ENCODE measurements at regions not wholly inside any gene's neighbourhood (a gene's known extent, or its start where the extent isn't known, plus 50 kb on each side); places are given as distances from the start of the nearest gene placed in this dataset.

DNA sequence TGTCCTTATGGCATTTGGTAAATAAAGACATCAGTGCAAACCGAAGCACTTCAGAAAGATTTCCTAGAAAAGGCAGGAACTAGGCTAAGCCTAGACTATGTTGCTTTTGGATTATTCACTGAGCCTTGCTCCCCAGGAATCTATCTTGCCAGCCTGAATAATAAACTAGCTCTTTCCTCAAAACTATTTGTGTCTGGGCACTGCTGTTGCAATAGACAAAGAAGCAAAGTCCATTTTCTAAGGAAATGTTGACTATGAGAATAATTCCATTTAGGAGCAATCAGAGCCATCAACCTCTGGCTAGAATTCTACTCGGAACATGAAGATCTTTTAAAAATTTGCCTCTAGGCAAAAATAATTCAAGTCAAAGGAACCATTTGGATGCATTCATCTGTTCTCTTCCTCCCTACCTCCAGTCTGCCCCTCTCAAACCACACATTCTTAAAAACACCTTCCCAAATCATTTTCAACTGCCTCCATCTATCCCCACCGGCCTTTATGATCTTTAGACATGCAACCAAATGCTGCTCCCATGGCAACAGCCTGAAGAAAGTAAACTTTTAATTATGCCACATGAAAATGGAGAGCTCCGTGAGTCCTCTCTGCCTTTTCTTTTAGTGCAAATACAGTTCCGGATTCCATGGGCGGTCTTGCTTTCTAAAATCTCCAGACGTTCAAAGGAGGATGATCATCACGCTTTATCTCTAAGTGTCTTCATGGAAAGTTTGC, 61.5 kb upstream of the FZD10 start:
- peaks cover 45% of the 10 kb centered on the region for H3K27me3 Mint-ChIP-seq
- no peaks in the 10 kb centered on the region for H3K9me3 Mint-ChIP-seq
- H3K4me3 Mint-ChIP-seq: no peak overlapping the region
- ATAC-seq: no peak
- no peak for DNase-seq
- no peak overlapping the region for H3K27ac Mint-ChIP-seq
- peaks cover 6% of the 10 kb centered on the region for H3K4me1 Mint-ChIP-seq

DNA sequence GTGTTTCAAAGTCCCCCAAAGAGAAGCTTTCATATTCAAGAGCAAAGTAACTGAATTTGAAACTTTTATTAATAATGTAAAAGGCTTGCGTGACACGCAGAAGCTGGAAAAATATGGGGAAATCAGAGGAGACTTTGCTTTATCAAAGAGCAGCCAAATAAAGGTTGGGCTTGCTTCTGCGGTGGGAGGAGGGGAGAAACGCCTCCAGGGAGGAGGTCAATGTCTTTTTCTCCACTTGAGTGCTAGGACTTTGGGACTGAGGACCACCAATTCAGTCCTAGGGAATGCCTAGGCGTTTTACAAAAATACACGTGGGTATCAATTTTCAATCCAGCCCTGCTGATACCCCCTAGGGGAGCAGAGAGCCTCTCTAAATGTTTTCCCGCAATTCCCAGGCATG, 60.9 kb upstream of the FZD10 start:
- DNase-seq: no peak
- Mint-ChIP-seq H3K27ac (no peak overlapping the region), H3K27me3 (peaks cover 45% of the 10 kb centered on the region), H3K9me3 (no peaks in the 10 kb centered on the region), H3K4me1 (peaks cover 6% of the 10 kb centered on the region), H3K4me3 (no peak overlapping the region)
- no peak for ATAC-seq

DNA sequence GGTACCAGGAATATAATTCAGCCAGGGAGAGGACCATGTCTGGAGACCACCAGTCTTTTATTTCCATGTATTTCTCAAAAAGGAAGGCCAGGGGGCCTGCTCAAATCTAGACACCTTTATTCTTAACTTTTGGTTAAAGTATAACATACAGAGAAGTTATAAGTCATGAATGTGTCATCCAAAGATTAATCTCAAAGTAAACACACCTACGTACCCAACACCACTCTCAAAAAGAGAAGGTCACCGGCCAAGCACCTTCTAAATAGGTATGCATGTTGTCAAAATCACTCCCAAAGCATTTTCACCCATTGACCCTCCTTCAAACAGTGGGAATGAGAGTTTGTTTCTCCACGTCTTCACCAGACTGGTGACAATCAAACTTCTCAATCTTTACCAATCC, 60.0 kb upstream of the FZD10 start:
- no peak for ATAC-seq

DNA sequence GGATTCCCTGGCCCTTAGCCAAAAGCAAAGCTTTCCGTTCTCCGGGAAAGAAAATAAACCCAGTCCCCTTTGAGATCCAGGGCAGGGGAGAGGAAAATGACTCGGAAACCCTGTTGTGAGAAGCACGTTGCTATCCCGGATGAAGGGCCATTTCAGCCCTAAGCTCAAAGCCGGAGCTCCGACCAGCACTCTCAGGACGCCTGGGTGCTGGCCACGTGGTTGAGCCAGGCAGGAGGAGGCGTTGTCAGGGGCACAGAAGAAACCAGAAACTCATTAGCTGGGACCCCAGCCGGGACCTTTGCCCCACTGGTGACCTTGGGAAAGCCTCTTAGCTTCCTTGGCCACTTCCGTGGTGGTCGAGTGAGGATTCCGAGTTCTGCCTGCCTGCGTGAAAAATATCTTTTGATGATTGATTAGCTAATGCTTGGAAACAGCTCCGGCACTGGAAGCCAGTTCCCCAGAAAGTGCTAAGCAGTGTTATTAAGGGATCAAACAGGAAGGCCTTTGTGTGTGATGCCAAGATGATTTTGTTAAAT, 57.6 kb upstream of the FZD10 start:
- Mint-ChIP-seq H3K27ac (no peak overlapping the region), H3K9me3 (no peaks in the 10 kb centered on the region), H3K27me3 (peaks cover 35% of the 10 kb centered on the region), H3K4me3 (no peak overlapping the region), H3K4me1 (peaks cover 6% of the 10 kb centered on the region)
- ATAC-seq (no peak), DNase-seq (no peak)

More for the DNA sequence above, 60.0 kb upstream of the FZD10 start:
- Mint-ChIP-seq H3K9me3 (no peaks in the 10 kb centered on the region), H3K27me3 (peaks cover 45% of the 10 kb centered on the region), H3K4me1 (peaks cover 6% of the 10 kb centered on the region), H3K27ac (no peak overlapping the region), H3K4me3 (no peak overlapping the region)
- no peak for DNase-seq

DNA sequence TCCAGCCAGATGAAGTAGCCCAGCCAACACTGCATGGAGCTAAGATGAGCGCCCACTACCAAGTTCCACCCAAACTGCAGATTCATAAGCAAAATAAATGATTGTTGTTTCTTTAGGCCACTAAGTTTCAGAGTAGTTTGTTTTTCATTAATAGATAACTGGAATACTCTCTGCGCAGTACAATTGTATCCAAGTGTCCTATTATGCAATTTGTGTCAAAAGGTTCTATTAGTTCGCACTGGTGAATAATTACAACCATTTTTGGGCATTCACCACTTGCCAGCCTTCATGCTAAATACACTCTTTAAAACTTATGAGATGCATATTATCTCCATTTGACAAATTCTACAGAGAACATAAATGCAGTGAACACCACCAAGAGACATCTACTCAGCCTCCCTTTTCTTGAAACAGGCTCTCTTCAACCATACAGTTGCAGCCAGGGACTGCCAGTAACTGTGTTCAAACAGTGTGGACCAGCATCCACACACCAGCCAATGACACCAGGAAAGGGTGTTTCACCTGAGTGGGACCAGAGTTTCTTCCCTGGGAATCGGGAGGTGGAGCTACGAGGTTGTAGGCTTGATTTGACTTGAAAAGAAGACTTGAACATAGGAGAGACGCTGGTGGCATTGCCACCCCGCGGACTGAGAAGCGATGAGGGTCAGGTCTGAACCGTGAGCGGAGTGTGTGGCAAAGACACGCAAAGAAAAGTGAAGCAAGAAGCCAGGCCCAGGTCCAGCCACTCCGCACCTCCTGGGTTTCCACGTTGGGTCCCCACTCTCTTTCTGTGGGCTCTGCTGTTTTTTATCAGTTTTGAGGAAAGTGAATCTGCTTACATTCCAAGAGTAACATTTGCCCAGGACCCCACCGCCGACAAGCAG, 53.0 kb upstream of the FZD10 start:
- DNase-seq (no peak), ATAC-seq (no peak)
- Mint-ChIP-seq H3K4me1 (peaks cover 3% of the 10 kb centered on the region), H3K27ac (no peak overlapping the region), H3K9me3 (peaks cover 0 to 4% of the 10 kb centered on the region in 2 donors), H3K4me3 (no peak overlapping the region), H3K27me3 (peaks cover 50% of the 10 kb centered on the region)

DNA sequence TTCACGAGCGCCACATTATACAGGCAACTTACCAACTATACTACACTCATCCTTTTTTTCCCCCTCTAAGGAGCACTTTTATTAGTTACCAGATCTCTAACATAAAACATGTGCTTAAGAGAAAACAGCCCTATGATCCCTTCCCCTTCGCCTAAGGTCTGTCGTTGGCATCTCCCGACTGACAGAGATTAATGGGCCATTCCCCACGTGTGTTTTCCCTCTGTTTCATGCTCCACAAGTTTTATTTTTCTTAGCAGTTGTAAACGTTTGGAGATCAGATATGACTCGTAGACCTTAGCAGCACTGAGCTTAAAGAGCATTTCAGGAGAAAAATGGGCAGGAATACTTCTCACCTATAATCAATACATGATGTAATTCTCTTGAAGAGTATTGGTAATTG, 51.4 kb upstream of the FZD10 start:
- H3K4me3 Mint-ChIP-seq: no peak overlapping the region
- H3K9me3 Mint-ChIP-seq: peaks cover 0 to 4% of the 10 kb centered on the region in 2 donors
- no peak for DNase-seq
- H3K4me1 Mint-ChIP-seq: no peaks in the 10 kb centered on the region
- peaks cover 39% of the 10 kb centered on the region for H3K27me3 Mint-ChIP-seq
- ATAC-seq: no peak
- no peak overlapping the region for H3K27ac Mint-ChIP-seq

DNA sequence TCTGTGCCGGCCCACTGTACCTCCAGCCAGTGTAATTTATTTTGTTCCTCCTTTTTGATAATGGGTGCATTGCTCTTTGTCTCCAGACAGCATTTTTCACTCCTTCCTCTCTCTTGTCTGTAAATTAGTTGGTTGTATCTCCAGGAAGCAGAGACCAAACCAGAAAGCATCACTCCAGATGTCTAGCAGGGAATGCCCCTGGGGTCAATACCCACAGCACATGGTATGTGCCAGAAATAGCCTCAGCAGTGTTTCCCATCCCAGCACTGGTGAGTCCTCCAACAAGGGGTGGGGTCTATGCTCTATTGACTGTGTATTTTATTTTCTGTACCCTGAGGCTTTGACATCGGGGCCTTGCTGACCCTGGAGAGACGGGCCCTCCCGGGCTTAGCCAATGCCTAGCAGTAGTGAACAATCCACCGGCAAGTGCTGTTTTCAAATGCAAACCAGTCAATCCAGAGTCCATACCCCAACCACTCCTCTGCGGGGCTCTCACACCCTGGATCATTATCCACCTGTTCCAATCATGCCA, 50.2 kb upstream of the FZD10 start:
- no peak for ATAC-seq
- DNase-seq: no peak
- Mint-ChIP-seq H3K9me3 (peaks cover 0 to 4% of the 10 kb centered on the region in 2 donors), H3K4me1 (no peaks in the 10 kb centered on the region), H3K27me3 (peaks cover 39% of the 10 kb centered on the region), H3K27ac (no peak overlapping the region), H3K4me3 (no peak overlapping the region)

All from stimulated activated naive CD8-positive, alpha-beta T cell treated with anti-CD3 and anti-CD28 coated beads, Interleukin-15, amount 100 ng/mL, for 72 hours (primary cell).